Activated CD8-positive, alpha-beta memory T cell treated with anti-CD3 and anti-CD28 coated beads for 48 hours (primary cell): ENCODE measurements at regions not wholly inside any gene's neighbourhood (a gene's known extent, or its start where the extent isn't known, plus 50 kb on each side); places are given as distances from the start of the nearest gene placed in this dataset.

ENCODE experiments used
- DNase-seq, 3 experiments: peaks; one replicate each; pipeline ENCODE4 v3.0.0-alpha.2; 2020; ENCODE audit warnings: low read depth in 2 of 3, low spot score in 2 of 3

DNA sequence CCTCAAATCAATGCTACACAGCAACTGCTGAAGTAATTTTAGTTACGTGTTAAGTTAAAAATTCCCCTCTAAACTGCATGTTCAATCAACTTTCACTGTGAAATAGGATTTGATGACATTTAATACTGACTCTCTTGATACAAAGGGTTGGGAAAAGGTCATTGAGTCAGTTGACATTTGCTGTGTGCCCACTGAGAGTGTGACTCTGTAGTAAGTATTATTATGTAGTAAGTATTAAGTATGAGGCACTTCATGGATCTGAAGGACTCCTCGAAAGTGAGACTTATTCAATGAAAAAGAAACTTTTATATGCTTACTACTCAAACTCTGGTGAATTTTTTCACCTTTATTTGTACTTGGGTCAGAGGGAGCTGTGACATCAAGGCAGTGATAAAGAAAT lies 83.1 kb upstream of the S1PR1 start:
- DNase-seq: no peak

DNA sequence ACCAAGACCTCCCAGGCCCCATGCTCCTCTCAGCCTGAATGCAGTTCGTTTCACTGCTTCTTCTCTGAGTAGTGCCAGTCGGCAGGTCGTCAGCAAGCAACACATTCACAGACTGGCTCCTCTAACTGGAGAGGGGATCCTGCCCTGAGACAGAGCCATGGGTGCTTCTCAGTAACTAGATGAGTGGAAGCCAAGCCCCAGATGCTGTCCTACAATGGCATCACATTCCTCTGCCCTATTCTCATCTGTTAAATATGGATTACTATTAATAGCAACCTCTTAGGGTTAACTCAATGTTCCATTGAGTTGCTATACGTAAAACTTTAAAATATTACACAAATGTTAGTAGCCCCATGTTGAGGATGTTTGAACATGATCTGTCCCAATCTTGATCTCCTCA lies 84.2 kb upstream of the S1PR1 start:
- no peak for DNase-seq

DNA sequence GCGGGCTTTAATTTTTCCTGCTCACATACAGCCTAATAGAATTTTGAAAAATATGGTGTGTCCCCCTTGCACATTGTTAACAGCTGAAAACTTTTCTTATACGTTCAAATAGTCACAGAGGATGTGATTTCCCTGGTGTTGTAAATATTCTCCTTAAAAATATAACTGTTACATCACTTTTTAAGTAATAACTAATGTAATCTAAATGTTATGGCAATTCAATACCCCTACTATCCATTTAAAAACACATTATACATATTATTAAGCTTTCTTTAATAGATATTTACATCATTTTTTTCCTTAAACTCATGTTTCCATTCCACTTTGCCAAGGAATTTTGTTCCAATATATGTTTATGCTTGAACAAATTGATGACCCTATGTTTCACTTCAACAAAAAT lies 85.5 kb upstream of the S1PR1 start:
- DNase-seq: no peak

DNA sequence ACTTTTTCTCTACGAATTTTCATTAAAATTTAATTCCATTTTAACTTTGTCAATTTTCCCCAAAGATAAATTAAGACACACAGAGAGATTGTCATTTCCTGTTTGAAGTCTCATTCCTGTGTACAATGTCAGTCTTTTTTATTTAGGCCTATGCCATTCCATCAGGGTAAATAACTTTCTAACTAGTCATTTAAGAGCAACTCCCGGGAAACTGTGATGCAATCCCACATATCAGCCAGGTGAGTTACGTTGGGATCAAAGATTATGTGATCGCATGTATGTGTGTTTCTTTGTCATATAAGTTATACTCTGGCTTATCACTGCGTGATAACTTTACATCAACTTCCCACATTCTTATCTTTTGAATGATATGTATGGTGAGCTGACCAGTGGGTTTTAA lies 86.1 kb upstream of the S1PR1 start:
- DNase-seq: no peak

DNA sequence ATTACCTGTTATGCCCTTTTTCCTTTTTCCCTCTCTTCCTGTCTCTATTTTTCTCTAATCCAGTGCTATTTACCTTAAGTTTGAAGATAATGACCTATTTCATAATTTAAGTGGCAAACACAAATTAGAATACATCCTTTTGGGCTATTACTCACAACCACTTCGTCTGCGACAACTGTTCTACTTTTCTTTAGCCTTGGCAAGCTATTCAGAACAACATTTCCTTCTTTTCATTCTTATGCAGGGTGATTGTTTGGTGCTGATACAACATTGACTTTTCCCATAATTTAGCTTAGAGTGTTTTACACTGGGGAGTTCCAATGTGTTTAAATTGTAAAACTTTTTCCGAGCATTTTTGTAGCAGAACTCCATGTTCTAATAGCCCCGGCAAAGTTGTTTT lies 86.6 kb upstream of the S1PR1 start:
- DNase-seq: no peak

DNA sequence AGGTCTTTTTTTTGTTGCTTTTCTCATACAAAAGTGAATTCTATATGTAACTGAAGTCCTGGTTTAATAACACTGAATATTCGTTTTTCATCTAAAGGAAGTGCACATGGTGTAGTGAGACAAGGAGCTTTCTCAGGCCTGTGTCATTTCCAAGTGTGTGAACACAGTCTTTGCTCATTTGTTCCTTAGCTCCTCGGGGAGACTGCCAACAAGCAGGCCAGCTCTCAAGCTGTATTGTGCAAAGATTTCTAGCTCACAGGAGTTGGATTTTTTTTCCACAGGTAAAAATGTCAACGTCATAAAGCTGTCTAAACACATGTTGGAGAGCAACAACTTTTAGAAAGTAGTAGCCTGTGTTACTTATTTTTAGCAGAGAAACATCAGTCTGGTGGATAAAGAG lies 87.8 kb upstream of the S1PR1 start:
- DNase-seq: no peak

DNA sequence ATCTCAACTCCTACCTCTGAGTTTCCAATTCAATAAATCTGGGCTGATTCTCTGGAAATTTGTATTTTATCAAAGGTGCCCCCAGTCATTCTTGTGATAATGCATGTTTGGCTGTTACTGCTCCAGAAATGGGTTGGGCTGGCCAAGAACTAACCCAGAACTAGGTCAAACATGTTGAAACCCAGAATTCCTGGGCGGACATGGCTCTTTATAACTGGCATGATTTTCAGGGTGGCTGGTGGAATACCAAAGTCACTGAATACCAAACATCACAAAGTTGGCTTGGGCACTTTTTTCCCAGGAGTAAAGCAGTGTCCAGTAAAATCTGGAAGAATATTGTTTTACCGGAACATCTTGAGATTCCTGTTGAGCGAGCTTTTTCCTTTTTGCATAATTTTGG lies 89.4 kb upstream of the S1PR1 start:
- DNase-seq: no peak

DNA sequence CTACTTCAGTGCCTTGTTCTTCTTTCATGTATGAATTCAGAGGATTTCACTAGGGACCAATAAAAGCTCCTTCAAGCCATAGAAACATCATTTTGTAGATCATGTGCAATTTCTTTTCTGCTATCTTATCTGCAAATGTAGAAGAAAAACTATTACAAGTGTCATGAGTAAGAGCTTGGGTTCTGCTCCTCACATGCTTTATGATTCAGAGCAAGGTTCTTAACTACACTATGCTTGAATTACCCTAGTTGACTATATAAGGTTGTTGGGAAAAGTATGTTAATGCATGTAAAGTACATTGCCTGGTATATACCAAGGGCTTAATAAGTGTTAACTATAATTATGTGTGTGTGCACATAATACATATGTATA lies 91.4 kb upstream of the S1PR1 start:
- no peak for DNase-seq

DNA sequence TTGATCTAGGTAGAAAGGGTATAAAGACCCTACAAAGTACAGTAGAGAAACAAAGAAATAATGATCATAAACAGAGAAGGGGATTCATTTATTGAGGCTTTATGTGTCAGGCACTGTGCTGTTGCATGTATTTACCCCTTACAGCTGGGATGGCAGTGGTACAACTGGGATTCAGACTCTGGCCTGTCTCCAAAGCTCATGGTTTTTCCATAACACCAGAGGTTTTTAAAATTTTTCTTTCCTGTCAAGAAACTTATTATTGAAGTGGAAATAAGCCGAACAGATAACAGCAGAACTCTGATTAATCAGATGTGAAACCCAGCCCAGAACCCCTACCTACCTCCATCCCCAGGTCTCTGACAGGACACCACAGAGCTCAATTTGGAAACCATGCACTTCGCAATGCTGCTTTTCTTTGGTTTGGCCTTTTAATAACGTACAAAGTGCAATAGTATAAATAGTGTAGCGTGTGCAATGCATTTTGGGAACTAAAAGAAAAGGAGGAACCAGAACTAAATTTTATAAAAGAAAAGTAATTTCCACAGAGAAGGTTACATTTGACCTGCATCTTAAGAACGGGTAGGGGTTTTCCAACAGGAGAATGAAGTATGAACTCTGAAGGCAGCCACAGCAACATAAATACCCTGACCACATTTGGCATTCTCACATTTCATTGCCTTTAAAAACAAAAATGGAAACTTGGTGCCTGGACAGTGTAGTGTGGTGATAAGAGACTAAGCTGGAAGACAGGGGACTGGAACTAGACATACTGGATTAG lies 92.0 kb upstream of the S1PR1 start:
- no peak for DNase-seq

DNA sequence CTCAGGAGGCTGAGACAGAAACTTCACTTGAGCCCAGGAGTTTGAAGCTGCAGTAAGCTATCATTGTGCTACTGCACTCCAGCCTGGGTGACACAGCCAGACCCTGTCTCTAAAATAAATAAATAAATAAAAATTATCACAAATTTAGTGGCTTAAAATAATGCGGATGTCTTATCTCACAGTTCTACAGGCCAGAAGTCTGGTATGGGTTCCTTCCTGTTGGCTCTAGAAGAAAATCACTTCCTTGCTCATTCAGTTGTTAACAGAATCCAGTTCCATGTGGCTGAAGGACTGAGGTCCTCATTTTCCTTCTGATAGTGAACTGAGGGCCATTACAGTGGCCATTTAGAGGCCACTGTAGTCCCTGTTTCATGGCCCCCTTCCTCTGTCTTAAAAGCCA lies 94.6 kb upstream of the S1PR1 start:
- no peak for DNase-seq

DNA sequence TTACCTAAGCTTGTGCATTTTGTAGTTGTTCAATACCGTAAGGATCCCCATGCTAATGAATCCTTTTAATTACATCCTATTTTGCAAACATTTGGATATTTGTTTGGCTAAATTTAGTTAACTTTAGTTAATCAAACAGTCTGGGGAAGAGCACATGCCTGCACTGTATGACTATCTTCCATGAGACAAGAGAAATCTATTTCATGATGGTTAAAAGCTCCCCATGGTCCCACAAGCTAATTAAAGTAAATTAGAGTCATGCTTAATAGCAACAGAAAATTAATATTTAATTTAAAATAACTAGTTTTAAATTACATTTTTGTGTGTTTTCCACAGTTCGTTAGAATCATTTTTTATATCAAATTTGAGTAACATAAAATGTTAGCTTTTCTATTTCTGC lies 95.4 kb upstream of the S1PR1 start:
- no peak for DNase-seq

DNA sequence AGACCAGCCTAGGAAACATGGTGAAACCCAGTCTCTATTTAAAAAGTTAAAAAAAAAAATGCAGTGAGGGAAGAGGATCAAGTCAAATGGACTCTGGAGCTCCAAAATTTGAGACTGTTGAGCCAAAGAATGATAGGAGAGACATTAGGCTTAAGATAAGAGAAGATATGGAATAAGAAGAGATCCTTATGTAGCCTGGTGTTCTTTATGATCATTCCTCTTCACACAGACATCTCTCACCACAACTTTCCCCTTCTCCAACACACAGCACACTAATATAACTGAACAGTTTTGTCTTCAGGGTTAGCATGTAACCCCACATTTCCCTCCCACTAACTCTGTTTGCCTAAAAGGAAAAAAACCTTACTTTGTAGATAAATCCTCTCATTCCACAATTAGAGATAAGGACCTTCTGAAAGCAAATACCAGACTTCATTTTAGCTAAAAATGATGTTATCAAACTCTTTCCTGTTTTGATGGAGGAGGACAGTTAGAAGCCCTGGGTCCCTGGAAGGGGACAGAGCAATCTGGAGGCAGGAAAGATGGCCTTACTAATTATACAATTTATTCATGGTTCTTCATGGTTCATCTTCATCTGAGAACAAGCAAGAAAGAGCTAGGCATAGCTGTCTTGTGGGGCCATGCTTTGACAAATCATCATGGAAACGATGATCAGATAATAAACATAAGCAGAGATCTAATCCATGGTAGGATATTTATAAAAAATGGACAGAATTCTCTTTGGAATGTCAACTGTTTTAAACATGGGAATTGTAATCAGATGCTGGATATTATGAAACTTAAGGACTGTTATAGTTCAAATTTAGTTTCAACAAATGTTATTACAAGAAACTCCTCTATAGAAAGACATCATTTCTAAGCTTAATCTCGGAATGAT lies 96.7 kb upstream of the S1PR1 start:
- DNase-seq: no peak

DNA sequence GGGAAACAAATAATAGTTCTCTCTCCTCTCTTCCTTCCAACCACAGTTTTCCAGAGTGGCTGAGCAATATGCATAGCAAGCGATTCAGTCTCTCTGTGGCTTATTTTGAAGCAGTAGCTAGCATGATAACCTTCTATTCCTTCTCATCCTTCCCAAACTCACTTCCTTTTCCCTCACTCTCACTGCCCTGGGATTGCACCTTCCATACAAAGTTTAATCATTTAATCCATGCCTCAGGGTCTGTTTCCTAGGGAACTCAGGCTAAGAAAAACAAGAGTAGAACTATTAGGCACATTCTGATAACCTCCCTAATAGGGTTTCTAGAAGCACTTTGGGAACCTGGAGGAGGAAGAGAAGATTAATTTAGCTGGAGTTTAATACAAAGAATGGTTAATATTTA lies 97.7 kb upstream of the S1PR1 start:
- no peak for DNase-seq

DNA sequence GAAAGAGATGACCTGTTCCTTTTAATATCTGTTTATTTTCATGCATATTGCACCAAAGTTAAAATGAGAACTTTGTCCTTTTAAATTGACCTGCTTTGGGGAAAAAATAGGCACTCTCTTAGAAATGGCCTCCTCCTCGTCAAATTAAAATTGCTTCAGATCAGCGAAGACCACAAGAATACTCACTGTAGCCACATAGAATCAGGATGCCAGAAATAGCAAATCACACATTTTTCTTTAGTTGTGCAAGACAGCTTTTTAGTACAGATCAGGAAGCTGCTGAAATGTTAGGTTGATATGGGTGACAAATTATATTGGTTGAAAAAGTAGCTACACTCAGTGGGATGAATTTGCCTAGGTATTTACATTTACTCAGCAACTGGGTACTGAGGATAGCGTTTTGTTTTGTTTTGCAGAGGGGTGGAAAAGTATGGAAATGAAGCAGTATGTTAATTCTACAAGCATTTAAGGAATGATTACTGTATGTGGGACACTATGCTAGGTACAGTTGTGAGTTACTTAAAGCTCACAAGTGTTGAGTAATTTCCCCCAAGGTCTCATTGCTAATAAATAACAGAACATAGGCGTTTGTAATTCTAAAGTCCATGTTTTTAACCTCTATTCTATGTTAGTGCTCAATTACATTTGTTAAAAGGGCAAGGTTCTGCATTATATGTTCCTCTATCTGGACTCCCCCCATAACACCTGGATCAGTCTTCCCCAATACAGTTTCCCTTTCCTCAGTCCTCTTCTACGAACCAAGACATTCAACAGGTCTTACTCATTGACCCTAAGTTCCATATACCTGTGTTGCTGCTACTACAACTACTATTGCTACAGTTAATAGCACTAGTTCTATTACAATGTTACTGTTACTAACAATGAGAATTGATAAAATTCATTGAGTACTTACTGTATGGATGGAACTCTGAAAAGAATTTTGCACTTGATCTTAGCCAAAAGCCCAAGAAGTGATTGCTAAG lies 99.4 kb upstream of the S1PR1 start:
- DNase-seq: no peak

DNA sequence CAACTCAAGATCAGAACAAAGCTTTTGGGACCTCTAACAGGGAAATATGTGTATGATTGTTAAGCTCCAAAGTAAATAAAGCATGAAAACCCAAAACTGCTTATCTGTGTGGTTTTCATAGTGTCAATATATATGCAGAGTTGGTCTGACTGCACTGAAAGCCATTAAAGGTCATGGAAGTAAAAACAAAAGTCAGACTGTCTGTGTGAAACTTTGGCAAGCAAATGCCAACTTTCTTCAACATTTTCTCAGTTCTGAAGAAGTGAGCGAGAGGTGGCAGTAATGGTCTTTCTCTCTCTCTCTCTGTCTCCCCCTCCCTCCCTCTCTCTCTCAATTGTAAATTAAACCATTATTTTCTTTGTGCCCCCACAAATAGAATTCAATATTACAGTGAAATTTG lies 100.1 kb upstream of the S1PR1 start:
- no peak for DNase-seq

DNA sequence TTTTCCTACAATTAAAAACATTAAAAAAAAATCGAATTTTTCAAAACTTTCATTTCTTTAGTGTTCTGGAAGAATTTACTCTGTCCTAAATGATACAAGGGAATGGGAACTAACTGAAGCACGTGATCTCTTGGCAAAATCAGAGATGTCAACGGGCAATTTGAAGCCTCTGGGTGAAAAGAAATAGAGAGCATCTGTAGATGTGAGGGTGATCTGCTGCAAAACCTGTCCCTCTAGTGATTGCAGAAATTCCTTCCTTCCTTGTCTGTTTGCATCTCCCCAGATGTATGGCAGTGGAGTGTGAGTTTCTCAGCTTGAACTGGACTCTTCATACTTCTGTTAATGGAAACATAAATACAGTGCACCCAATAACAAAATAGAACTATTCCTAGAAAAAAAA lies 100.5 kb upstream of the S1PR1 start:
- no peak for DNase-seq

DNA sequence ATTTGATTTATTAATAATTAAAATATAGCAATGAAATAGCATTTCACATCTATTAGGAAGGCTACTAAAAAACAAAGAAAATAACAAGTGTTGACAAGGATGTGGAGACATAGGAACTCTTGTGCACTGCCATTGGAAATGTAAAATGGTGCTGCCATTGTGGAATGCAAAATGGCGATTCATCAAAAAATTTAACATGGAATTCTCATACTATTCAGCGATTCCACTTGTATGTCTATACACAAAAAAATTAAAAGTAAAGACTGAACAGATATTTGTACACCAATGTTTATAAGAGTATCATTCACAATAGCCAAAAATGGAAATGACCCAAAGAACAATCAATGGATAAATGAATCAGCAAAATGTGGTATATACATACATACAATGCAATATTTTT lies 101.3 kb upstream of the S1PR1 start:
- DNase-seq: no peak

DNA sequence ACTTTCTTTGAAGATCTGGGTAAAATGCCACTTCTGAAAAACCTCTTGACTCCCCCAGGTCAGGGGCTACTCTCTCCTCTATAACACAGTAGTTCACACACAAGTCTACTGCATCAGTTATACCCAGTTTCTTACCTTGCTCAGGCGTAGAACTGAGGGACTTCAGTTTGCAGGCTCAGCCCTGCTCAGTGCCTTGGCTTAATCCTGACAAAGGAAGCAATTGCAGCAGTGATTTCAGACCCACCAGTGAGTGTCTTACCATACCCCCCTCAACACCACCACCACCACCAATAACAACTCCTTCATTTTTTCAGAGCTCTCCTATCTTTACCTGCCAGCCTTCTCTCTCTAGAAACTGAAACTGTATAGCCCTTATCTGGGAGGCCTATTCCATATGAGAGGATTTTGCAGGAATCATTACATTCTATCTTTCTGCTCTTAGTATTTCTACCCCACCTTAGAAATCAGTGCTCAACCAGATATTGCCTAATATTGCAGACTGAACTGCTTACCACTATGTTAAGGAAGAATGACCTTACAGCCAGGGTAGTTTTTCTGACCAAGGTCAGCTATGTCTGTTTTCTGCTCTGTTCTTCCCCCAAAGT lies 105.5 kb upstream of the S1PR1 start:
- no peak for DNase-seq

DNA sequence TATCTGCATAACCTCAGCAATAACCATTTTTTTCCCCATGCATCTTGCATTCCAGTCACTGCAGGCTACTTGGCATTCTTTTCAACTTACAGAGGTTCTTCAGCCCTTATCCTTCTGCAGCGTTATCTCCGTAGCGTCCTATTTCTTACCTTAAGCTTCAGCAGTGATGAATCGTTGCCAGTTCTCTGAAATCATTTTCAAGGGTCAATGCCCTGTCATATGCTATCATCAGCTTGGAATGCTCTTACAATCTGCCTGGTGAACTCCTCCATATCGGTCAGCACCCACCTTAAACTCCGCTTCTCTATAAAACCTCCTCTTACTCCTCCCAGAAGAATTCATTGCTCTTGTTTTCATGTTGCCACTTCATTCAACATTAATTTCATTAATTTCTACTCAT lies 105.1 kb upstream of the DPH5 start:
- DNase-seq: no peak

DNA sequence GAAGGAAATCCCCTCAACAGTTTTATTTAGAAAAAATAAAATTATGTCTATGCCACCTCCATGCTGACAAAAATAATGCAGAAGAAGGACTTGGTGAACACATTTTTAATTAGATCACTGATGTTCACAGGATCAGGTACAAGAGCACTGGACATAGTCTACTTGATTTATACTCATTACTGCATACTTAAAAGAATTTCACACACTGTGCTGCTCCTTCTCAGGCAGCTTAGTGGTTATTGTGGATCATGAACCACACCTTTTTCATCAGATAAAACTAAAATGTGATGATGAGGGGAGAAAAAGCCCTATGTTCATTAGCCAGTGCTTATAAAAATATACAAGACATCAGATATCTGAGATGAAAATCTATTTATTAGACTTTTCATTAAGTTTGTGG lies 103.3 kb upstream of the DPH5 start:
- no peak for DNase-seq

DNA sequence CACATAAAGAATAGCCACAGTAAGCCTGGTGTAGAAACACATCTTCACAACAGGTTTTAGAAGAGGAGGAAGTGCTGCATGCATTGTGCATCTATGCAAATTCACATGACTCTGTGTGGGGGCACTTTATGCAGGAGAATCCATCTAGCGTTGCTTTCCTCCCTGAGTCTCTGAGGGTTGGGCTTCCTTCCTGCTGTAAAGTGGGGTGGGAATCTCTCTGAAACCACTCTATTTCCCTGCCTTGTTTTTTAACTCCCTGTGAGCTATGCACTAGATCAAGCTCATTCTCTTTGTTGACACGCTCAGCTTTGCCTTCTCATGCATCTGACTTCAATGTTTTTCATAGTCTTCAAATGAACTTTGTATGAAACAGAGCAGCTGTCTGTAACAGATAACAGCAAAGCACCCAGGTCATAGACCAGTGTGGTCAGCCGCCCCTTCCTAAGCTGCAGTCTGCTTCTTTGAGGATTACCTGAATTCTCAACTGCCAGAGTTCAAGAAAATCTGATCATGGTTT lies 102.7 kb upstream of the DPH5 start:
- no peak for DNase-seq
